ENCODE measurements at regions not wholly inside any gene's neighbourhood (a gene's known extent, or its start where the extent isn't known, plus 50 kb on each side); places are given as distances from the start of the nearest gene placed in this dataset.

GRCh38 chr13:47518530-47518929 is 482.5 kb downstream of the SUCLA2 start:
- DNase-seq (ENCODE audit: low read depth): no peak
- TF ChIP-seq MAX (IDR thresholded peaks at IDR 0.05; ENCODE audit: low read depth, low read length): no peak
- TF ChIP-seq MYC (IDR thresholded peaks at IDR 0.05; ENCODE audit: low read depth, low read length): no peak
- no peak for TF ChIP-seq POLR2A (IDR thresholded peaks at IDR 0.05; ENCODE audit: extremely low read depth, insufficient read length)
- TF ChIP-seq CTCF (IDR thresholded peaks at IDR 0.05; ENCODE audit: low read depth, low read length): no peak
- H3K4me3 ChIP-seq (ENCODE audit: low read depth, low read length): no peak overlapping the region

- DNase-seq (ENCODE audit: low read depth): no peak
- no peak for TF ChIP-seq MYC (IDR thresholded peaks at IDR 0.05; ENCODE audit: low read depth, low read length)
- TF ChIP-seq POLR2A (IDR thresholded peaks at IDR 0.05; ENCODE audit: extremely low read depth, insufficient read length): no peak
- TF ChIP-seq MAX (IDR thresholded peaks at IDR 0.05; ENCODE audit: low read depth, low read length): no peak
- TF ChIP-seq CTCF (IDR thresholded peaks at IDR 0.05; ENCODE audit: low read depth, low read length): no peak
- no peak overlapping the region for H3K4me3 ChIP-seq (ENCODE audit: low read depth, low read length)
Observed at GRCh38 chr13:47511647-47512046, 489.4 kb downstream of the SUCLA2 start.

- TF ChIP-seq MAX (IDR thresholded peaks at IDR 0.05; ENCODE audit: low read depth, low read length) (no peak), POLR2A (IDR thresholded peaks at IDR 0.05; ENCODE audit: extremely low read depth, insufficient read length) (no peak), MYC (IDR thresholded peaks at IDR 0.05; ENCODE audit: low read depth, low read length) (no peak), CTCF (IDR thresholded peaks at IDR 0.05; ENCODE audit: low read depth, low read length) (no peak)
- no peak for DNase-seq (ENCODE audit: low read depth)
Observed at GRCh38 chr13:47508527-47509228, 492.4 kb downstream of the SUCLA2 start.

GRCh38 chr13:47503475-47503874 is 497.6 kb downstream of the SUCLA2 start:
- DNase-seq (ENCODE audit: low read depth): no peak
- no peak overlapping the region for H3K4me3 ChIP-seq (ENCODE audit: low read depth, low read length)
- no peak for TF ChIP-seq MYC (IDR thresholded peaks at IDR 0.05; ENCODE audit: low read depth, low read length)
- no peak for TF ChIP-seq POLR2A (IDR thresholded peaks at IDR 0.05; ENCODE audit: extremely low read depth, insufficient read length)
- no peak for TF ChIP-seq CTCF (IDR thresholded peaks at IDR 0.05; ENCODE audit: low read depth, low read length)
- no peak for TF ChIP-seq MAX (IDR thresholded peaks at IDR 0.05; ENCODE audit: low read depth, low read length)

More at GRCh38 chr13:47508527-47509228, 492.4 kb downstream of the SUCLA2 start:
- no peak overlapping the region for H3K4me3 ChIP-seq (ENCODE audit: low read depth, low read length)

- no peak for TF ChIP-seq MAX (IDR thresholded peaks at IDR 0.05; ENCODE audit: low read depth, low read length)
- no peak for TF ChIP-seq CTCF (IDR thresholded peaks at IDR 0.05; ENCODE audit: low read depth, low read length)
- no peak for TF ChIP-seq MYC (IDR thresholded peaks at IDR 0.05; ENCODE audit: low read depth, low read length)
- TF ChIP-seq POLR2A (IDR thresholded peaks at IDR 0.05; ENCODE audit: extremely low read depth, insufficient read length): no peak
- no peak for DNase-seq (ENCODE audit: low read depth)
- no peak overlapping the region for H3K4me3 ChIP-seq (ENCODE audit: low read depth, low read length)
Observed at GRCh38 chr13:47502166-47502565, 498.9 kb downstream of the SUCLA2 start.

All from NB4 (cell line).